MM.1S (cell line): ENCODE measurements at regions not wholly inside any gene's neighbourhood (a gene's known extent, or its start where the extent isn't known, plus 50 kb on each side); places are given as distances from the start of the nearest gene placed in this dataset.

ENCODE experiments used
- DNase-seq: peaks from one replicate; pipeline ENCODE4 v3.0.0-alpha.2; 2015
- H2AFZ ChIP-seq: fragments of 300-600 bp; sonication (generic); 2 replicates; pipeline ENCODE4 v1.6.0; 2016; ENCODE audit warnings: antibody characterized with exemption, low read length
- H3F3A ChIP-seq: fragments of 300-600 bp; sonication (generic); 2 replicates; pipeline ENCODE4 v1.6.1; 2016; ENCODE audit warnings: mild to moderate bottlenecking, antibody characterized with exemption, low read length, moderate library complexity, mixed read lengths; ENCODE audit not compliant: insufficient read depth
- H3K27ac ChIP-seq: fragments of 300-600 bp; sonication (generic); 2 replicates; pipeline ENCODE4 v1.5.1; 2016; ENCODE audit warnings: mild to moderate bottlenecking, low read length
- H3K27me3 ChIP-seq: fragments of 300-600 bp; sonication (generic); replicated peaks from 2 replicates; pipeline ENCODE4 v1.6.0; 2016; ENCODE audit warnings: low read length; ENCODE audit not compliant: insufficient read depth
- H3K36me3 ChIP-seq: fragments of 300-600 bp; sonication (generic); replicated peaks from 2 replicates; pipeline ENCODE4 v1.6.1; 2016; ENCODE audit warnings: mild to moderate bottlenecking, low read length, mixed read lengths; ENCODE audit not compliant: insufficient read depth
- H3K4me1 ChIP-seq: fragments of 300-600 bp; sonication (generic); 2 replicates; pipeline ENCODE4 v1.6.1; 2016; ENCODE audit warnings: low read length, mixed read lengths
- H3K4me2 ChIP-seq: fragments of 300-600 bp; sonication (generic); 2 replicates; pipeline ENCODE4 v1.6.0; 2016; ENCODE audit warnings: low read depth, low read length
- H3K4me3 ChIP-seq: fragments of 300-600 bp; sonication (generic); 2 replicates; pipeline ENCODE4 v1.5.1; 2016; ENCODE audit warnings: low read length, mixed read lengths
- H3K79me2 ChIP-seq: fragments of 300-600 bp; sonication (generic); 2 replicates; pipeline ENCODE4 v1.6.1; 2016; ENCODE audit warnings: mixed run types, low read length, mixed read lengths
- H3K9ac ChIP-seq: fragments of 300-600 bp; sonication (generic); 2 replicates; pipeline ENCODE4 v1.6.1; 2016; ENCODE audit warnings: low read length, mixed read lengths
- H3K9me2 ChIP-seq: fragments of 300-600 bp; sonication (generic); replicated peaks from 2 replicates; pipeline ENCODE4 v1.6.1; 2016; ENCODE audit warnings: mild to moderate bottlenecking, low read length, mixed read lengths; ENCODE audit not compliant: insufficient read depth
- H3K9me3 ChIP-seq: fragments of 300-600 bp; sonication (generic); replicated peaks from 2 replicates; pipeline ENCODE4 v1.6.1; 2016; ENCODE audit warnings: mild to moderate bottlenecking, low read length, mixed read lengths; ENCODE audit not compliant: insufficient read depth
- H4K20me1 ChIP-seq: fragments of 300-600 bp; sonication (generic); 2 replicates; pipeline ENCODE4 v1.6.1; 2016; ENCODE audit warnings: mild to moderate bottlenecking, low read length, moderate library complexity, mixed read lengths; ENCODE audit not compliant: insufficient read depth
- CTCF ChIP-seq: fragments of 300-600 bp; sonication (generic); IDR thresholded peaks from 2 replicates; pipeline ENCODE4 v1.5.1; 2016; ENCODE audit warnings: antibody characterized with exemption, low read length, mixed read lengths
- EZH2 ChIP-seq: fragments of 300-600 bp; sonication (generic); optimal IDR thresholded peaks from 2 replicates; pipeline ENCODE3; 2017; ENCODE audit warnings: low read depth, mild to moderate bottlenecking, antibody characterized with exemption, low read length, mixed read lengths
- EZH2phosphoT487 ChIP-seq: fragments of 300-600 bp; sonication (generic); IDR thresholded peaks from 2 replicates; pipeline ENCODE4 v1.6.1; 2018; ENCODE audit warnings: antibody characterized with exemption, low read length

- no peaks in the 10 kb centered on the region for H3K9me2 ChIP-seq
- H3K9ac ChIP-seq = no peak overlapping the region
- no peak overlapping the region for H3K4me2 ChIP-seq
- no peaks in the 10 kb centered on the region for H4K20me1 ChIP-seq
- no peaks in the 10 kb centered on the region for H3K36me3 ChIP-seq
- H3K27ac ChIP-seq = no peak overlapping the region
- no peak overlapping the region for H3K4me3 ChIP-seq
- H3K4me1 ChIP-seq = no peaks in the 10 kb centered on the region
- no peak for TF ChIP-seq EZH2
- no peak for TF ChIP-seq CTCF
- TF ChIP-seq EZH2phosphoT487 = no peak
- no peak overlapping the region for H2AFZ ChIP-seq
- no peaks in the 10 kb centered on the region for H3K27me3 ChIP-seq
- no peaks in the 10 kb centered on the region for H3K9me3 ChIP-seq
- no peaks in the 10 kb centered on the region for H3F3A ChIP-seq
- H3K79me2 ChIP-seq = no peaks in the 10 kb centered on the region
- DNase-seq = no peak
Measured at GRCh38 chr15:61318301-61318700, 89.2 kb upstream of the RORA start.

GRCh38 chr15:61315471-61315870, 86.4 kb upstream of the RORA start:
- H4K20me1 ChIP-seq = no peaks in the 10 kb centered on the region
- no peaks in the 10 kb centered on the region for H3K27me3 ChIP-seq
- no peak for DNase-seq
- H3K4me1 ChIP-seq = no peaks in the 10 kb centered on the region
- no peak overlapping the region for H2AFZ ChIP-seq
- H3K27ac ChIP-seq = no peak overlapping the region
- no peaks in the 10 kb centered on the region for H3F3A ChIP-seq
- no peaks in the 10 kb centered on the region for H3K36me3 ChIP-seq
- no peaks in the 10 kb centered on the region for H3K79me2 ChIP-seq
- H3K9me2 ChIP-seq = no peaks in the 10 kb centered on the region; the same call in 1 of the 2 replicates
- H3K9me3 ChIP-seq = no peaks in the 10 kb centered on the region
- H3K9ac ChIP-seq = no peak overlapping the region
- TF ChIP-seq EZH2 = no peak
- no peak for TF ChIP-seq CTCF
- TF ChIP-seq EZH2phosphoT487 = no peak
- H3K4me3 ChIP-seq = no peak overlapping the region
- no peak overlapping the region for H3K4me2 ChIP-seq

GRCh38 chr15:61314427-61314826, 85.3 kb upstream of the RORA start:
- no peak overlapping the region for H2AFZ ChIP-seq
- no peak overlapping the region for H3K4me2 ChIP-seq
- no peak for DNase-seq
- no peak overlapping the region for H3K27ac ChIP-seq
- no peak overlapping the region for H3K4me3 ChIP-seq
- no peak overlapping the region for H3K9ac ChIP-seq
- H3K4me1 ChIP-seq = no peaks in the 10 kb centered on the region
- H3K36me3 ChIP-seq = no peaks in the 10 kb centered on the region
- no peaks in the 10 kb centered on the region for H3K9me3 ChIP-seq
- no peaks in the 10 kb centered on the region for H3K79me2 ChIP-seq
- H3F3A ChIP-seq = no peaks in the 10 kb centered on the region
- no peaks in the 10 kb centered on the region; the same call in 1 of the 2 replicates for H3K9me2 ChIP-seq
- TF ChIP-seq EZH2 (no peak), CTCF (no peak), EZH2phosphoT487 (no peak)
- no peaks in the 10 kb centered on the region for H3K27me3 ChIP-seq
- no peaks in the 10 kb centered on the region for H4K20me1 ChIP-seq
